Transverse colon (tissue), 4 donors: ENCODE measurements at regions not wholly inside any gene's neighbourhood (a gene's known extent, or its start where the extent isn't known, plus 50 kb on each side); places are given as distances from the start of the nearest gene placed in this dataset.

Source experiments
- DNase-seq: peaks from one replicate; pipeline ENCODE4 v3.0.0-alpha.2; 2019
- H3K27ac ChIP-seq, 4 donors: fragments of 200-600 bp; sonication (generic); 2 replicates each; pipeline ENCODE4 v1.5.1; 2016 to 2018; ENCODE audit warnings: inconsistent platforms in 4 of 4
- H3K27me3 ChIP-seq: fragments of 200-600 bp; sonication (generic); 2 replicates; pipeline ENCODE4 v1.5.1; 2017; ENCODE audit warnings: inconsistent platforms
- H3K36me3 ChIP-seq, 4 donors: fragments of 200-600 bp; sonication (generic); 2 replicates each; pipeline ENCODE4 v1.5.1; 2017 to 2019; ENCODE audit warnings: inconsistent platforms in 4 of 4
- H3K4me1 ChIP-seq, 4 donors: fragments of 200-600 bp; sonication (generic); 2 replicates each; pipeline ENCODE4 v1.5.1; 2017 to 2020; ENCODE audit warnings: inconsistent platforms in 4 of 4
- H3K4me3 ChIP-seq, 4 donors: fragments of 200-600 bp; sonication (generic); 1 replicate in 1 of 4; 2 replicates in 3 of 4; pipeline versions ENCODE4 v1.5.1 to v1.6.1; 2017 to 2019; ENCODE audit warnings: inconsistent platforms in 4 of 4
- H3K9me3 ChIP-seq, 2 donors: fragments of 200-600 bp; sonication (generic); 2 replicates each; pipeline ENCODE4 v1.5.1; 2017 to 2019; ENCODE audit warnings: inconsistent platforms in 2 of 2
- EP300 ChIP-seq: sonication (generic); formaldehyde crosslinking; IDR thresholded peaks from one replicate; pipeline ENCODE4 v1.6.1; 2017; ENCODE audit warnings: antibody characterized with exemption, low read depth
- POLR2A ChIP-seq: fragments of 450-650 bp; IDR thresholded peaks from one replicate; pipeline ENCODE4 v1.6.1; 2016; ENCODE audit warnings: antibody characterized with exemption, mild to moderate bottlenecking, moderate library complexity
- POLR2AphosphoS5 ChIP-seq, 3 donors: sonication (generic); formaldehyde crosslinking; IDR thresholded peaks; one replicate each; pipeline ENCODE4 v1.6.1; 2016; ENCODE audit warnings: antibody characterized with exemption in 3 of 3
- WGBS, 2 donors: methylation state at CpG; one replicate each; pipeline ENCODE4 v1.1.5; 2018; ENCODE audit warnings: low coverage in 1 of 2; 5-methylcytosine and 5-hydroxymethylcytosine counted together
- in situ Hi-C, 4 donors: fragments of 200-750 bp; cut with MboI; loops; one replicate each; pipeline versions ENCODE4 v1.15.0 to v1.15.1; 2017; ENCODE audit warnings: low sequenced_read_pairs in 3 of 4, low pct_ligation_motif_present in 1 of 4, low pct_unique_long_range_greater_than_20kb in 1 of 4
- intact Hi-C: fragments of 100-400 bp; cut with DNase I; formaldehyde crosslinking; loops from one replicate; pipeline ENCODE4 v1.15.1; 2023; ENCODE audit warnings: low total_unique reads
- TF ChIP-seq, protein P1 (sequence below), 5 experiments: fragments of 200-600 bp in 3 of 5; fragments of 450-650 bp in 2 of 5; sonication (generic) in 3 of 5; IDR thresholded peaks; 1 replicate in 2 of 5; 2 replicates in 3 of 5; pipeline ENCODE4 v1.5.1; 2016 to 2017; ENCODE audit warnings: antibody characterized with exemption in 5 of 5, inconsistent platforms in 3 of 5, mild to moderate bottlenecking in 2 of 5, moderate library complexity in 1 of 5

DNA sequence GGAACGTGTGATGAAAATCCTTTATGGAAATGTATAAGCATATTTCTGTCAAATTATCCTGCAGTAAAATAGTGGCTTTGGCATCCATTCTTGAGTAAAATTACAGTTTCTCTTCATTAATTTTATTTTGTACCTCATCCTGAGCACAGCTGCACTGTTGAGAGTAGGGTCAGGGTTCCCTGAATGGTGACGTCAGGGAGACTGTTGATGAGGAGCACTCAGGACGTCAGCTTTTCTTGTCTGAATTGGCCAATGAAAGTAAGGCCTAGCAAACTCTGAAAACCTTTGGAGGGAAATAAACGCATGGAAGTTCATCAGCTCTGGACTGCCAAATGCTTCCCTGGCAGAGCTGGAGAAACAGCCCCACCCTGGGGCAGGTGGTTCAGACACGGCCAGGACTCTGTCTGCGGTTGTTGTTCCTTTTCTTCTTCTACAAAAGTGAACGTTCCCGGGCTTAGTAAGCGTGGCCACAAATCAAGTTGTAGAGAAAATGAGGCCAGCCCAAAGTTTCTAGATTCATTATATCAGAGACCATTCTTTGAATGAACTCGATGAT is 179.7 kb upstream of the EXOC2 start:
- no peak for DNase-seq
- TF ChIP-seq, protein P1, sequence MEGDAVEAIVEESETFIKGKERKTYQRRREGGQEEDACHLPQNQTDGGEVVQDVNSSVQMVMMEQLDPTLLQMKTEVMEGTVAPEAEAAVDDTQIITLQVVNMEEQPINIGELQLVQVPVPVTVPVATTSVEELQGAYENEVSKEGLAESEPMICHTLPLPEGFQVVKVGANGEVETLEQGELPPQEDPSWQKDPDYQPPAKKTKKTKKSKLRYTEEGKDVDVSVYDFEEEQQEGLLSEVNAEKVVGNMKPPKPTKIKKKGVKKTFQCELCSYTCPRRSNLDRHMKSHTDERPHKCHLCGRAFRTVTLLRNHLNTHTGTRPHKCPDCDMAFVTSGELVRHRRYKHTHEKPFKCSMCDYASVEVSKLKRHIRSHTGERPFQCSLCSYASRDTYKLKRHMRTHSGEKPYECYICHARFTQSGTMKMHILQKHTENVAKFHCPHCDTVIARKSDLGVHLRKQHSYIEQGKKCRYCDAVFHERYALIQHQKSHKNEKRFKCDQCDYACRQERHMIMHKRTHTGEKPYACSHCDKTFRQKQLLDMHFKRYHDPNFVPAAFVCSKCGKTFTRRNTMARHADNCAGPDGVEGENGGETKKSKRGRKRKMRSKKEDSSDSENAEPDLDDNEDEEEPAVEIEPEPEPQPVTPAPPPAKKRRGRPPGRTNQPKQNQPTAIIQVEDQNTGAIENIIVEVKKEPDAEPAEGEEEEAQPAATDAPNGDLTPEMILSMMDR (IDR thresholded peaks at IDR 0.05) = no peak
- TF ChIP-seq POLR2AphosphoS5 (IDR thresholded peaks at IDR 0.05) = no peak
- no peak for TF ChIP-seq EP300
- TF ChIP-seq POLR2A = no peak
- H3K36me3 ChIP-seq = no peaks in the 10 kb centered on the region
- 47 to 63% methylated on average over 4 to 10 of the region's 10 CpGs for WGBS, 2 donors
- H3K9me3 ChIP-seq = no peaks in the 10 kb centered on the region
- H3K27me3 ChIP-seq = no peaks in the 10 kb centered on the region
- in situ Hi-C loops = no loop called here
- H3K4me3 ChIP-seq = no peak overlapping the region
- no peak overlapping the region for H3K27ac ChIP-seq
- H3K4me1 ChIP-seq = no peaks in the 10 kb centered on the region
- intact Hi-C loops = no loop called here

DNA sequence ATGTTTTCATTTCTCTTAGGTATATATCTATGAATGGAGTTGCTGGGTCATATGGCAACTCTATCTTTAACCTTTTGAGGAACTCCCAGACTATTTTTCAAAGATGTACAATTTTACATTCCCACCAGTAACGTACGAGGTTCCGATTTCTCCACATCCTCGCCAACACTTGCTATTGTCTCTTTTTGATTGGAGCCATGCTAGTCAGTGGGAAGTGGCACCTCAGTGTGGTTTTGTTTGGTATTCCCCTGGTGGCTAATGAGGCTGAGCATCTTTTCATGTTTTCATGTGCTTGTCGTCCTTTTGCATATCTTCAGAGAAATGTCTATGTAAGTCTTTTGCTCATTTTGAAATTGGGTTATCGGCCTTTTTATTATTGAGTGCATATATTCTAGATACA is 178.6 kb upstream of the EXOC2 start:
- TF ChIP-seq EP300 = no peak
- no peak for TF ChIP-seq POLR2A
- TF ChIP-seq POLR2AphosphoS5 (IDR thresholded peaks at IDR 0.05) = no peak
- TF ChIP-seq, protein P1 (IDR thresholded peaks at IDR 0.05) = no peak
- Histone ChIP-seq H3K9me3 (no peaks in the 10 kb centered on the region), H3K27ac (no peak overlapping the region), H3K4me3 (no peak overlapping the region), H3K36me3 (no peaks in the 10 kb centered on the region), H3K27me3 (no peaks in the 10 kb centered on the region), H3K4me1 (no peaks in the 10 kb centered on the region)
- no peak for DNase-seq
- WGBS, 2 donors = 86 to 89% methylated on average over 6 of the region's 6 CpGs
- in situ Hi-C loops = no loop called here
- intact Hi-C loops = no loop called here

DNA sequence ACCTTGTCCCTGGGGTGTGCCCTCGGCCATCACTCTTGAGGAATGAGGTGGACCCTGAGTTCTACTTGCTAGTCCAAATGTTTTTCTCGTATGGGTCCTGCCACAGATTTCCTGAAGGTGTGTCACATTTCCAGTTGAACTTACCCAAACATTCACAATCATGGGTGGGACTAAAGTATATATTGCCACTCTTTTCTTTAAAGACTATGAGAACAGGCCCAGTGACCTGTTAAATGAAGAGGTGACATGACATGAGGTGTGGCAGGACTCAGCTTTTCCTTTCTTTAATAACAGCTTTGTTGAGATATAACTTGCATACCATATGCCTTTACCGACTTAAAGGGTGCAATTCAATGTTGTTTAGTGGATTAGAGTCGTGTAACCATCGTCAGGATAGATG is 177.2 kb upstream of the EXOC2 start:
- Histone ChIP-seq H3K36me3 (no peaks in the 10 kb centered on the region), H3K27me3 (no peaks in the 10 kb centered on the region), H3K9me3 (no peaks in the 10 kb centered on the region), H3K27ac (no peak overlapping the region), H3K4me3 (no peak overlapping the region), H3K4me1 (peaks cover 0 to 3% (median 0%) of the 10 kb centered on the region in 4 donors)
- TF ChIP-seq, protein P1 (IDR thresholded peaks at IDR 0.05) = no peak
- TF ChIP-seq EP300 = no peak
- TF ChIP-seq POLR2AphosphoS5 (IDR thresholded peaks at IDR 0.05) = no peak
- no peak for TF ChIP-seq POLR2A
- in situ Hi-C loops = no loop called here
- WGBS, 2 donors = 67 to 71% methylated on average over 2 to 5 of the region's 5 CpGs
- intact Hi-C loops = no loop called here
- no peak for DNase-seq

DNA sequence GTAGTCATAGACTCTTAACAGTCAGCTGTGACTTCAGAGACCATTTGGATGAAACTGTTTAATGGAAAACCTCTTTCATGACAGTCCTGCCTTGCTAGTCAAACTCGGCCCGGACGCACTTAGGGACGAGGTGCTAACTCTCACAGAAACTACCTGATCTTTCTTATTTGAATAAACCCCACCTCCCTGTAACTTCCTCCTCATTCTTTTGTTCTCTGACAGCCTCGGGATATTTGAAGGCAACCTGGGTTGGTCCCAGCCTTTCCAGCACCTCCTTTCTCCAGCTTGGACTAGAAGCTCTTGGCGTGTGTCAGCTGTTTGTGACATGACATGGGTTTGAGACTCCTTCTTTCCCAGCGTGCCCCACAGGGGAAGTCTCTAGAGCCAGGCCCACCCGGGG is 175.3 kb upstream of the EXOC2 start:
- intact Hi-C loops (loop anchor here (2.0 kb wide), 1 partner anchor 43 kb away; no protein-coding TSS in a partner anchor), in situ Hi-C loops (no loop called here)
- Histone ChIP-seq H3K27me3 (no peaks in the 10 kb centered on the region), H3K4me1 (peaks cover 0 to 3% (median 0%) of the 10 kb centered on the region in 4 donors), H3K9me3 (no peaks in the 10 kb centered on the region), H3K36me3 (no peaks in the 10 kb centered on the region), H3K4me3 (no peak overlapping the region), H3K27ac (no peak overlapping the region)
- no peak for TF ChIP-seq POLR2A
- WGBS, 2 donors = 89 to 95% methylated on average over 5 to 8 of the region's 8 CpGs
- no peak for DNase-seq

DNA sequence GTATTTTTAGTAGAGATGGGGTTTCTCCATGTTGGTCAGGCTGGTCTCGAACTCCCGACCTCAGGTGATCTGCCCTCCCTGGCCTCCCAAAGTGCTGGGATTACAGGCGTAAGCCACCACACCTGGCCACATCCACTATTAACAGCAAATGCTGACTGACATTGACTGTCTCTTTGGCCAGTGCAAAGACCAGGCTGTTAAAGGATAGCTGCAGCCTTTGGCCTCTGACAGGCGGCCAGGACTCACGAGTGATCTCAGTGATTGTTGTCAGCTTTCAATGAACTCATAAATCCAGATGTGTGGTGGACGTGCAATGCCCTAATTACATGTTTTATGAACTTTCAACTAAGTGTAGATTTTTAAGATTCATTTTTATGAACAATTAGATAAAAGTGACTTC is 174.4 kb upstream of the EXOC2 start:
- no peaks in the 10 kb centered on the region for H3K27me3 ChIP-seq
- TF ChIP-seq, protein P1 (IDR thresholded peaks at IDR 0.05) = no peak
- no peak for TF ChIP-seq POLR2A
- no peak for TF ChIP-seq EP300
- no peak for TF ChIP-seq POLR2AphosphoS5 (IDR thresholded peaks at IDR 0.05)
- no peaks in the 10 kb centered on the region for H3K36me3 ChIP-seq
- H3K4me1 ChIP-seq = peaks cover 0 to 3% (median 0%) of the 10 kb centered on the region in 4 donors
- no peak for DNase-seq
- 82 to 87% methylated on average over 5 to 6 of the region's 6 CpGs for WGBS, 2 donors
- in situ Hi-C loops = no loop called here
- intact Hi-C loops = no loop called here
- no peak overlapping the region for H3K4me3 ChIP-seq
- no peaks in the 10 kb centered on the region for H3K9me3 ChIP-seq
- no peak overlapping the region for H3K27ac ChIP-seq
